ENCODE measurements at regions not wholly inside any gene's neighbourhood (a gene's known extent, or its start where the extent isn't known, plus 50 kb on each side); places are given as distances from the start of the nearest gene placed in this dataset.

GRCh38 chr1:73953586-73953985 lies 244.4 kb downstream of the LRRIQ3 start:
- DNase-seq, result no peak

- DNase-seq, result no peak
These were observed 244.8 kb downstream of the LRRIQ3 start for GRCh38 chr1:73953186-73953585.

GRCh38 chr1:73948055-73948454 lies 249.9 kb downstream of the LRRIQ3 start:
- DNase-seq, result no peak

- no peak for DNase-seq
These were observed 251.0 kb downstream of the LRRIQ3 start for GRCh38 chr1:73947009-73947408.

GRCh38 chr1:73943270-73943669 lies 254.7 kb downstream of the LRRIQ3 start:
- no peak for DNase-seq

GRCh38 chr1:73930293-73930692 lies 267.7 kb downstream of the LRRIQ3 start:
- DNase-seq, result no peak

GRCh38 chr1:73914951-73915350 lies 283.0 kb downstream of the LRRIQ3 start:
- DNase-seq, result no peak

GRCh38 chr1:73913025-73913424 lies 285.0 kb downstream of the LRRIQ3 start:
- DNase-seq, result no peak

- DNase-seq, result no peak
These were observed 286.1 kb downstream of the LRRIQ3 start for GRCh38 chr1:73911849-73912248.

- DNase-seq, result peak; percentile 65
These were observed 287.5 kb downstream of the LRRIQ3 start for GRCh38 chr1:73910466-73910865.

GRCh38 chr1:73910062-73910461 lies 287.9 kb downstream of the LRRIQ3 start:
- DNase-seq, result no peak

GRCh38 chr1:73909043-73909562 lies 288.9 kb downstream of the LRRIQ3 start:
- no peak for DNase-seq

GRCh38 chr1:73907051-73907450 lies 290.9 kb downstream of the LRRIQ3 start:
- peak; percentile 22 for DNase-seq

GRCh38 chr1:73903092-73903491 lies 294.9 kb downstream of the LRRIQ3 start:
- DNase-seq, result no peak

GRCh38 chr1:73901738-73902137 lies 296.2 kb downstream of the LRRIQ3 start:
- DNase-seq, result no peak

GRCh38 chr1:73899311-73899710 lies 298.7 kb downstream of the LRRIQ3 start:
- DNase-seq, result no peak

- no peak for DNase-seq
These were observed 299.4 kb downstream of the LRRIQ3 start for GRCh38 chr1:73898540-73898939.

- no peak for DNase-seq
These were observed 310.6 kb downstream of the LRRIQ3 start for GRCh38 chr1:73887412-73887811.

- no peak for DNase-seq
These were observed 311.3 kb downstream of the LRRIQ3 start for GRCh38 chr1:73886716-73887115.

GRCh38 chr1:73874806-73875205 lies 323.2 kb downstream of the LRRIQ3 start:
- DNase-seq, result no peak

- DNase-seq, result no peak
These were observed 329.1 kb downstream of the LRRIQ3 start for GRCh38 chr1:73868810-73869336.

GRCh38 chr1:73862355-73862754 lies 335.6 kb downstream of the LRRIQ3 start:
- no peak for DNase-seq

- DNase-seq, result no peak
These were observed 337.5 kb downstream of the LRRIQ3 start for GRCh38 chr1:73860421-73860950.

- no peak for DNase-seq
These were observed 338.7 kb downstream of the LRRIQ3 start for GRCh38 chr1:73859227-73859626.

- DNase-seq, result no peak
These were observed 343.4 kb downstream of the LRRIQ3 start for GRCh38 chr1:73854527-73854926.
